B cell (primary cell): ENCODE measurements at regions not wholly inside any gene's neighbourhood (a gene's known extent, or its start where the extent isn't known, plus 50 kb on each side); places are given as distances from the start of the nearest gene placed in this dataset.

Experiments used
- ATAC-seq: fragments of 200-7000 bp; cut with Tn5 transposase; one replicate; pipeline ENCODE4 v1.10.0; 2021; ENCODE audit warnings: low read depth, mild to moderate bottlenecking, moderate number of reproducible peaks, moderate library complexity
- CTCF ChIA-PET: fragments of 350-600 bp; sonication (Branson Sonifier 250); formaldehyde crosslinking; loops from one replicate; lab custom pipeline; 2021; ENCODE audit warnings: antibody characterized with exemption, inconsistent platforms; lab: Charles Lee
- POLR2A ChIA-PET: fragments of 350-600 bp; sonication (Branson Sonifier 250); formaldehyde crosslinking; loops from one replicate; lab custom pipeline; 2021; ENCODE audit warnings: antibody characterized with exemption; lab: Charles Lee
- DNase-seq: peaks from one replicate; pipeline ENCODE4 v3.0.0; 2013
- H2AFZ ChIP-seq: 2 replicates; pipeline ENCODE4 v1.6.1; 2012; ENCODE audit warnings: mild to moderate bottlenecking, low read depth, low read length; ENCODE audit not compliant: insufficient read depth, poor library complexity, severe bottlenecking
- H3K27ac ChIP-seq, 2 donors: 1 replicate in 1 of 2; 2 replicates in 1 of 2; pipeline ENCODE4 v1.5.1; 2012 to 2013; ENCODE audit warnings: low read length in 2 of 2, mild to moderate bottlenecking in 2 of 2, moderate library complexity in 1 of 2
- H3K27me3 ChIP-seq, 4 experiments: fragments of 200-600 bp in 1 of 4; sonication (generic) in 1 of 4; replicated peaks in 1 of 4; 1 replicate in 2 of 4; 2 replicates in 2 of 4; pipeline versions ENCODE4 v1.6.1 to v1.7.0; 2013 to 2016; ENCODE audit warnings: low read length in 3 of 4, mild to moderate bottlenecking in 2 of 4, mixed read lengths in 1 of 4, moderate library complexity in 1 of 4; ENCODE audit not compliant: insufficient read depth in 4 of 4, control insufficient read depth in 3 of 4; ENCODE audit errors: control extremely low read depth in 1 of 4
- H3K36me3 ChIP-seq, 2 experiments: replicated peaks in 1 of 2; 1 replicate in 1 of 2; 2 replicates in 1 of 2; pipeline versions ENCODE4 v1.6.1 to v1.7.1; 2013; ENCODE audit warnings: low read length in 1 of 2; ENCODE audit not compliant: insufficient read depth in 2 of 2, control insufficient read depth in 1 of 2; ENCODE audit errors: control extremely low read depth in 1 of 2, extremely low read depth in 1 of 2
- H3K4me1 ChIP-seq, 2 donors: fragments of 200-600 bp in 1 of 2; sonication (generic) in 1 of 2; 1 replicate in 1 of 2; 2 replicates in 1 of 2; pipeline versions ENCODE4 v1.5.1 to v1.6.1; 2013 to 2017; ENCODE audit warnings: low read length in 2 of 2; ENCODE audit not compliant: control insufficient read depth in 2 of 2, insufficient read depth in 2 of 2
- H3K4me2 ChIP-seq: replicated peaks from 2 replicates; pipeline ENCODE3; 2012; ENCODE audit warnings: mild to moderate bottlenecking, low read depth, low read length; ENCODE audit not compliant: poor library complexity, severe bottlenecking
- H3K4me3 ChIP-seq, 5 experiments: fragments of 200-600 bp in 1 of 5; sonication (generic) in 1 of 5; 1 replicate in 3 of 5; 2 replicates in 2 of 5; pipeline versions ENCODE4 v1.5.1 to v1.7.0; 2011 to 2016; ENCODE audit warnings: low read length in 4 of 5, mild to moderate bottlenecking in 4 of 5, low read depth in 2 of 5, control low read depth in 1 of 5, moderate library complexity in 1 of 5; ENCODE audit not compliant: insufficient read depth in 1 of 5; ENCODE audit errors: control extremely low read depth in 1 of 5, extremely low read depth in 1 of 5
- H3K79me2 ChIP-seq: fragments of 200-600 bp; sonication (generic); one replicate; pipeline ENCODE4 v1.6.0; 2016; ENCODE audit warnings: low read length; ENCODE audit not compliant: control insufficient read depth, insufficient read depth
- H3K9ac ChIP-seq: fragments of 200-600 bp; sonication (generic); 2 replicates; pipeline ENCODE4 v1.6.1; 2017; ENCODE audit warnings: mild to moderate bottlenecking, low read length, moderate library complexity
- H3K9me3 ChIP-seq, 3 donors: one replicate each; pipeline versions ENCODE4 v1.6.1 to v1.7.1; 2013; ENCODE audit warnings: low read length in 2 of 3; ENCODE audit not compliant: control insufficient read depth in 2 of 3, insufficient read depth in 1 of 3; ENCODE audit errors: control extremely low read depth in 1 of 3
- H4K20me1 ChIP-seq: 2 replicates; pipeline ENCODE4 v1.6.0; 2012; ENCODE audit warnings: mild to moderate bottlenecking, low read length; ENCODE audit not compliant: insufficient read depth, control insufficient read depth, poor library complexity, severe bottlenecking
- H3K27ac Mint-ChIP-seq: one replicate; pipeline ENCODE4 v1.8.0; 2021; ENCODE audit warnings: mixed read lengths
- H3K27me3 Mint-ChIP-seq: one replicate; pipeline ENCODE4 v1.8.0; 2021; ENCODE audit warnings: mixed read lengths
- H3K4me1 Mint-ChIP-seq: one replicate; pipeline ENCODE4 v1.8.0; 2021; ENCODE audit warnings: mixed read lengths
- H3K4me3 Mint-ChIP-seq: one replicate; pipeline ENCODE4 v1.8.0; 2021; ENCODE audit warnings: mixed read lengths
- H3K9me3 Mint-ChIP-seq: one replicate; pipeline ENCODE4 v1.8.0; 2022; ENCODE audit warnings: mixed read lengths; ENCODE audit not compliant: insufficient read depth
- CTCF ChIP-seq: fragments of 200-600 bp; IDR thresholded peaks from one replicate; pipeline ENCODE4 v1.8.0; 2022; ENCODE audit warnings: antibody characterized with exemption, mild to moderate bottlenecking
- EZH2 ChIP-seq: IDR thresholded peaks from 2 replicates; pipeline ENCODE4 v1.6.1; 2012; ENCODE audit warnings: borderline replicate concordance, low read depth, mild to moderate bottlenecking, moderate library complexity, low read length; ENCODE audit not compliant: insufficient read depth, poor library complexity, severe bottlenecking
- WGBS: methylation state at CpG from one replicate; pipeline ENCODE4 v1.1.5; 2013; ENCODE audit warnings: missing lambda C conversion rate; ENCODE audit not compliant: insufficient coverage; 5-methylcytosine and 5-hydroxymethylcytosine counted together
- intact Hi-C: fragments of 100-400 bp; cut with micrococcal nuclease; formaldehyde crosslinking; loops from one replicate; pipeline ENCODE4 v1.10.0; 2022

- Mint-ChIP-seq H3K4me3 (no peak overlapping the region), H3K4me1 (no peaks in the 10 kb centered on the region), H3K27ac (no peak overlapping the region), H3K27me3 (no peaks in the 10 kb centered on the region), H3K9me3 (peaks cover under 1% of the 10 kb centered on the region)
- Histone ChIP-seq H3K27ac (no peak overlapping the region), H3K4me1 (no peaks in the 10 kb centered on the region), H3K79me2 (no peaks in the 10 kb centered on the region), H3K9me3 (peaks cover 0 to 8% (median 0%) of the 10 kb centered on the region in 3 donors), H3K9ac (no peak overlapping the region), H2AFZ (no peak overlapping the region), H3K27me3 (no peaks in the 10 kb centered on the region), H4K20me1 (no peaks in the 10 kb centered on the region), H3K4me3 (no peak overlapping the region), H3K4me2 (no peak overlapping the region), H3K36me3 (no peaks in the 10 kb centered on the region)
- no peak for ATAC-seq
- intact Hi-C loops: no loop called here
- ChIA-PET POLR2A (no interaction called here), CTCF (no interaction called here)
- TF ChIP-seq EZH2 (no peak), CTCF (no peak)
- DNase-seq: no peak
- 88% methylated on average over 13 of the region's 16 CpGs for WGBS
These were observed 57.4 kb upstream of the BAIAP2L1 start for GRCh38 chr7:98458090-98458875.

DNA sequence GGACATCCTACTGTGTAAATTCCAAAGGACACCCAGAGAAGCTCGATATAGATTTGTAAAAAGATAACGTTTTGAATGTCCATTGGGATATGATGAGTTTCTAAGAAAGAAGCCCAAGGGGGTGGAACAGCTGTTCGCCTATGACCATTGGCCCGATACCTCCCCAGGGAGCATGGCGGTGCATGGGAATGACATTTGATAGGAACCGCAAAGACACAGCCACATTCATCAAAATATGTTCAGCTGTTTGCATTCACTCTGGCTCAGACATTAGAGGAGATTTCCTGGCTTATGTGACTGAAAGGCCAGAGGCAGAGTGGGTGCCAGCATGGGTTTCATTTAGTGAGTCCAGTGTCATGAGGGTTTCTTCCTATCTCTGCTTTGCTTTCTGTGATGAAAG is 56.0 kb upstream of the BAIAP2L1 start:
- H3K27ac ChIP-seq: no peak overlapping the region
- H3K27ac Mint-ChIP-seq: no peak overlapping the region
- H3K79me2 ChIP-seq: no peaks in the 10 kb centered on the region
- peaks cover 10% of the 10 kb centered on the region for H3K9me3 Mint-ChIP-seq
- TF ChIP-seq EZH2 (no peak), CTCF (no peak)
- ChIA-PET POLR2A (no interaction called here), CTCF (no interaction called here)
- H3K27me3 Mint-ChIP-seq: no peaks in the 10 kb centered on the region
- intact Hi-C loops: no loop called here
- no peaks in the 10 kb centered on the region for H3K27me3 ChIP-seq
- H3K4me1 Mint-ChIP-seq: no peaks in the 10 kb centered on the region
- peaks cover 0 to 18% (median 3%) of the 10 kb centered on the region in 3 donors for H3K9me3 ChIP-seq
- no peak overlapping the region for H3K4me2 ChIP-seq
- no peak overlapping the region for H3K4me3 ChIP-seq
- no peak overlapping the region for H3K4me3 Mint-ChIP-seq
- WGBS: 94% methylated on average over 4 of the region's 6 CpGs
- H3K9ac ChIP-seq: no peak overlapping the region
- H3K36me3 ChIP-seq: no peaks in the 10 kb centered on the region
- no peak for ATAC-seq
- H4K20me1 ChIP-seq: no peaks in the 10 kb centered on the region
- no peaks in the 10 kb centered on the region for H3K4me1 ChIP-seq
- H2AFZ ChIP-seq: no peak overlapping the region
- no peak for DNase-seq
